ENCODE measurements at regions not wholly inside any gene's neighbourhood (a gene's known extent, or its start where the extent isn't known, plus 50 kb on each side); places are given as distances from the start of the nearest gene placed in this dataset.
"Not testable (repeated sequence)": the region's sequence is repeated elsewhere in the genome, so short reads cannot be mapped to it uniquely, and the experiment has no call there.

DNA sequence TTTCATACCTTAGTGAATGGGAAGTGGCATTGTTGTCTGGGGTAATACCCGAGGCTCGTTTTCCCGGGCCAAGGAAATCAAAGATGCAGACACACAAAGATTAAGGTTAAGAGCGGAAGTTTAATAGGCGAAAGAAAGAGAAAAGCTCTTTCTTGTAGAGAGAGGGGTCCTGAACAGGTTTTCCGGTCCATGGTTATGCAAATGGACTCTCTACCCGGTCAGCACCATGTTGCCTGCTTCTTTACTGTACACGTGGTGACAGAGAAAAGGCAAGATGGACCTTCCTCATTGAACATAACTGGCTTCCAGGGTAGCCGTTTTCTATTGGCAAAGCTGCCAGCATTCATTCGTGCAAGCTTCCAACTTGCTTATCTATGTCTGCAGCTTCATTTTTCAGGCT, 2063.5 kb downstream of the SUCLG1 start:
- intact Hi-C loops (cut with micrococcal nuclease): no loop called here
- H3K27me3 Mint-ChIP-seq: no peaks in the 10 kb centered on the region
- H3K4me3 Mint-ChIP-seq: no peak overlapping the region
- no peak for DNase-seq
- CTCF ChIA-PET: no interaction called here
- no peaks in the 10 kb centered on the region for H3K36me3 Mint-ChIP-seq
- POLR2A ChIA-PET: no interaction called here
- H3K27ac Mint-ChIP-seq: no peak overlapping the region
- H3K4me1 Mint-ChIP-seq (ENCODE audit: low read depth): no peaks in the 10 kb centered on the region
- H3K9me3 Mint-ChIP-seq: peaks cover 13% of the 10 kb centered on the region

DNA sequence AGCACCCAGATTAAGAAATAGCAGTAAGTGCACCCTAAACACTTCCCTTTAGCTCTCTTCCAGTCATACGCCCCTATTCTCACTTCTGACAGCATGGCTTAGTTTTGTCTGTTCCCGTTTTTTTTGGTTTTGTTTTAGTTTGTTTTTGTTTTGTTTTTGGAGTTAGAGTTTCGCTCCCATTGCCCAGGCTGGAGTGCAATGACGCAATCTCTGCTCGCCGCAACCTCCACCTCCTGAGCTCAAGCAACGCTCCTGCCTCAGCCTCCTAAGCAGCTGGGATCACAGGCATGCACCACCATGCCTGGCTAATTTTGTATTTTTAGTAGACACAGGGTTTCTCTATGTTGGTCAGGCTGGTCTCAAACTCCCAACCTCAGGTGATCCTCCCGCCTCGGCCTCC, 2067.7 kb downstream of the SUCLG1 start:
- ChIA-PET POLR2A (no interaction called here), CTCF (no interaction called here)
- intact Hi-C loops (cut with micrococcal nuclease): no loop called here
- H3K27me3 Mint-ChIP-seq: no peaks in the 10 kb centered on the region
- DNase-seq: no peak
- H3K4me3 Mint-ChIP-seq: no peak overlapping the region
- H3K36me3 Mint-ChIP-seq: no peaks in the 10 kb centered on the region
- H3K27ac Mint-ChIP-seq: no peak overlapping the region
- H3K9me3 Mint-ChIP-seq: peaks cover 14% of the 10 kb centered on the region
- no peaks in the 10 kb centered on the region for H3K4me1 Mint-ChIP-seq (ENCODE audit: low read depth)

DNA sequence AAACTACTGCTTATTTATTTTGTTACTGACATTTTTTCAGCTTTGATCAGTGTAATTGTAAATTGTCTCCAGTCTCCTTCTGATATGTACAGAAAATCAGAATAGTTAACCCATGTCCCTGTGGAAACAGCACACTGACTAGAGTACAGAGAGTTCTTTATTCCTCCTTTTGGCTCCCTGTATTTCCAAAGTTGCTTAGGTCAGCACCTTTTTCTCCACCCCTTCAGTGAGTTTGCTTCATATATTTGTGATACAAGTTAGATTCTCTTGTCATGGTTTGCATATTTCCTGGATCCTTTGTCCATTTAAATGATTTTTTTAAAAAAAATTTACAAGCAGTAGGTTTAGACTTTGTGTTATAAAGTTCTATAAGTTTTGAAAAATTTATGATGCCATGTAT, 2051.1 kb upstream of the LRRTM1 start:
- intact Hi-C loops (cut with micrococcal nuclease): no loop called here
- no peaks in the 10 kb centered on the region for H3K27me3 Mint-ChIP-seq
- H3K4me1 Mint-ChIP-seq (ENCODE audit: low read depth): no peaks in the 10 kb centered on the region
- CTCF ChIA-PET: interaction anchor here (0.6 kb wide), 1 partner anchor 1434 kb away, joined by 3 read pairs; no protein-coding TSS in a partner anchor
- POLR2A ChIA-PET: no interaction called here
- no peak overlapping the region for H3K27ac Mint-ChIP-seq
- DNase-seq: no peak
- H3K9me3 Mint-ChIP-seq: peaks cover 17% of the 10 kb centered on the region
- no peak overlapping the region for H3K4me3 Mint-ChIP-seq
- no peaks in the 10 kb centered on the region for H3K36me3 Mint-ChIP-seq

DNA sequence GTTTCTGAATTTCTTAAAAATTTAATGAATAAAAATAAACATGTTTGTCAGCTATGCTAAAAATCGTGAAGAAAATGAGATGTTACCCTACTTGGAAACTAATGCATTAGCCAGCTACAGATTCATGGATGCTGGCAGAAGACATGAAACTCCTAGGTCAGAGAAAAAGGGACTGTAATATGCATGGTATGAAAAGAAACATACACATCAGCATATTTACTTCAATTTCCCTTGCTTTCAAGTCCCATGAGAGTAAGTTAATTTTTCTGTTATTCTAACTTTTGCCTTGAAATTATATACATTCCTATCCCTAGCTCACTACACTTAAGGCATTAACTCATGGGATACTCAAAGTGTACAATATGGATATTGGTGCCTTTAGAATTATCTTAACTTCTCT, 2041.4 kb upstream of the LRRTM1 start:
- POLR2A ChIA-PET: no interaction called here
- Mint-ChIP-seq H3K9me3 (peaks cover 7% of the 10 kb centered on the region), H3K27ac (no peak overlapping the region), H3K4me3 (no peak overlapping the region), H3K4me1 (ENCODE audit: low read depth) (no peaks in the 10 kb centered on the region), H3K36me3 (no peaks in the 10 kb centered on the region), H3K27me3 (no peaks in the 10 kb centered on the region)
- no peak for DNase-seq
- CTCF ChIA-PET: no interaction called here
- intact Hi-C loops (cut with micrococcal nuclease): no loop called here

DNA sequence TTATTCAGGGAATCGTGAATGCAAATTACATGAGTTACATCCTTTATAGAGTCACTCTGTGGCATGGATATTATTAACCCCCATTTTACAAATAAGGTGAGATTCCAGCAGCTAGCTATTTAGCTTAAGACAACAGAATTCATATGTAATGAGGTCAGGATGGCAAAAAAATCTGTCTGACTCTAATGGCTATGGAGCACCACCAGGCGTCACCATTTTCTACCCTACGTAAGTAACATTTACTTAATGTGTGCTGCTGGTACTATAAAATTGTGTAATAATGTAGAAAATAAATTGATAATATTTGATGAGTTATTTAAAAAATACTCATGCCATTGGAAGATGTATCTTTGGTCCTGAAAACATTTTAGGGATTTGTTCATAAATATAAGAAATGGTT, 2040.1 kb upstream of the LRRTM1 start:
- H3K27me3 Mint-ChIP-seq: no peaks in the 10 kb centered on the region
- no peaks in the 10 kb centered on the region for H3K4me1 Mint-ChIP-seq (ENCODE audit: low read depth)
- H3K4me3 Mint-ChIP-seq: no peak overlapping the region
- intact Hi-C loops (cut with micrococcal nuclease): no loop called here
- no peaks in the 10 kb centered on the region for H3K36me3 Mint-ChIP-seq
- peaks cover 4% of the 10 kb centered on the region for H3K9me3 Mint-ChIP-seq
- no peak for DNase-seq
- POLR2A ChIA-PET: no interaction called here
- no peak overlapping the region for H3K27ac Mint-ChIP-seq
- CTCF ChIA-PET: no interaction called here

DNA sequence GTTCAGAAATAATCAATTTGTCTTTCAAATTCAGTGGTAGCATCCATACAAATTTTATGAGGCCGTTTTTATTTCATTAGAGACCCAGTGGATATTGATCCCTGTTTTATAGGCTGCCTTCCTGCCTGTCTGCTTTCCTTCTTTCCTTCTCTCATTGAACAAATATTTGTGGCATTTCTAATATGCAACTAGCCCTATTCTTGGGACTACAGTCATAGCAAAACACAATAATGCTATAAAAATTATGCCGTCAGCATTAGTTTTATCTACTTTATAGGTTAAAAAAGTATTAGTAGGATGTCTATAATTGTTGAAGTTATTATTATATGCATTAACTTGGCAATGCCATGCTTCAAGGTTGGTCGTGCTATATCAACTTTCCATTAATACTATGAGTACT, 2037.8 kb upstream of the LRRTM1 start:
- intact Hi-C loops (cut with micrococcal nuclease): no loop called here
- no peaks in the 10 kb centered on the region for H3K4me1 Mint-ChIP-seq (ENCODE audit: low read depth)
- H3K4me3 Mint-ChIP-seq: no peak overlapping the region
- DNase-seq: no peak
- no peaks in the 10 kb centered on the region for H3K36me3 Mint-ChIP-seq
- POLR2A ChIA-PET: no interaction called here
- H3K27me3 Mint-ChIP-seq: no peaks in the 10 kb centered on the region
- no peak overlapping the region for H3K27ac Mint-ChIP-seq
- H3K9me3 Mint-ChIP-seq: peaks cover 4% of the 10 kb centered on the region
- CTCF ChIA-PET: no interaction called here

DNA sequence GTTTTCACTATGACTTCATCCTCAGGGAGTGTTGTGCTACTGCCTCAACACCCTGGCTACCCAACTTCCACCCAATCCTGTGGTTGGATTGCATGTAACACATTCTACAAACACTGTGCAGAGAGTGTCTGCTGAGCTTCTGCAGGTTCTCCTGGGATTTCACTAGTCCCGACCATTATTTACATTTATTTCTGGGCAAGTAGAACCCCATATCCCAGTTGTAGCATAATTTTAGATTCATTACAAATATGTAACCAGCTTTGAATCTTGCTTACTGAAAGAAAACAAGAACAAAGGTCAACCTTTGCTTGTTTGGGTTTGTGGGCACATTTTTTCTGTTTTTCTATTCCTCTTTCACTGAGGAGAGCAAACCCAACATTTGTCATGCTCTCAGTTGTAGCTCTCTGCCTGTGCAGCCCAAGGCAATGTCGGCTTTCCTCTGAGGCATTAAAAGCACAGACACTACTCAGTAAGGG, 2036.1 kb upstream of the LRRTM1 start:
- ChIA-PET CTCF (no interaction called here), POLR2A (no interaction called here)
- Mint-ChIP-seq H3K4me1 (ENCODE audit: low read depth) (no peaks in the 10 kb centered on the region), H3K9me3 (peaks cover 4% of the 10 kb centered on the region), H3K4me3 (no peak overlapping the region), H3K36me3 (no peaks in the 10 kb centered on the region), H3K27ac (no peak overlapping the region), H3K27me3 (no peaks in the 10 kb centered on the region)
- intact Hi-C loops (cut with micrococcal nuclease): no loop called here
- no peak for DNase-seq

DNA sequence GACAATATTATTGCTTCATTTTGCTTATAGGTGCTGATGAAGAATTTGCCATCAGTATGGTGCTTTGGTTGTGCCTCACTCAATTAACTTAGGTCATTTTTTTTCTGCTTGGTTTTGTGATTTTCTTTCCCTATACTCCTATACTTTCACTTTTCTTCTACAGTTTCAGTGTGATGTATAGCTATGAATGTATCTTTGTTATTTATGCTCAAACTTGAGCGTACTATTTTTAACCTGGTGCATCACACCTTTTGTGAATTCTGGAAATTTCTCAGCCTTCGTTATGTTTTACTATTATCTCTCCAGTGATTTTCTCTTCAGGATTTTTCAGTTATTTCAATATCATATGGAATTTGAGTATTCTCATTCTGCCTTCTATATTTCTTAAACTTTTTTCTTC, 2035.3 kb upstream of the LRRTM1 start:
- DNase-seq: no peak
- ChIA-PET POLR2A (no interaction called here), CTCF (no interaction called here)
- Mint-ChIP-seq H3K4me1 (ENCODE audit: low read depth) (no peaks in the 10 kb centered on the region), H3K36me3 (no peaks in the 10 kb centered on the region), H3K27ac (no peak overlapping the region), H3K4me3 (no peak overlapping the region), H3K9me3 (peaks cover 4% of the 10 kb centered on the region), H3K27me3 (no peaks in the 10 kb centered on the region)
- intact Hi-C loops (cut with micrococcal nuclease): no loop called here

DNA sequence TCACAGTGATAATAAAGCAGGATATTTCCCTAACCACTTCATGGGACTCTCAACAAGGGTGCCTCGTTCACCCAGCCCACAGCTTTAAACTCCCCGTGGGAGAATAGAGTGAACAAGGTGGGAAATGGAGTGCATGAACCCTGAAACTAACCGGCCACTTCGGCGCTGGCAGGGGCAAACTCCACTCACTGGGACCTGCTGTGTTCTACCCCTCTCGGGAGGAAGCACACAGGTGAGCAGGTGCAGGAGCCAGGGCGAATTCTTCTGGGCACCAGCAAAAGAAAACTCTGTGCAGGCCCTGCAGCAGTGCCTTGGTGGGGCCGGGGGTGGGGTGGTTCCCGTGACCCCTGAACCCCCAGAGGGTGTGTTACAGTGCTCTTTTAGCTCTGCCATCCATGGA, 2029.1 kb upstream of the LRRTM1 start:
- H3K9me3 Mint-ChIP-seq: peaks cover 11% of the 10 kb centered on the region
- no peaks in the 10 kb centered on the region for H3K4me1 Mint-ChIP-seq (ENCODE audit: low read depth)
- no peak for DNase-seq
- no peaks in the 10 kb centered on the region for H3K36me3 Mint-ChIP-seq
- no peak overlapping the region for H3K4me3 Mint-ChIP-seq
- intact Hi-C loops (cut with micrococcal nuclease): no loop called here
- H3K27me3 Mint-ChIP-seq: no peaks in the 10 kb centered on the region
- no peak overlapping the region for H3K27ac Mint-ChIP-seq
- ChIA-PET CTCF (no interaction called here), POLR2A (no interaction called here)

DNA sequence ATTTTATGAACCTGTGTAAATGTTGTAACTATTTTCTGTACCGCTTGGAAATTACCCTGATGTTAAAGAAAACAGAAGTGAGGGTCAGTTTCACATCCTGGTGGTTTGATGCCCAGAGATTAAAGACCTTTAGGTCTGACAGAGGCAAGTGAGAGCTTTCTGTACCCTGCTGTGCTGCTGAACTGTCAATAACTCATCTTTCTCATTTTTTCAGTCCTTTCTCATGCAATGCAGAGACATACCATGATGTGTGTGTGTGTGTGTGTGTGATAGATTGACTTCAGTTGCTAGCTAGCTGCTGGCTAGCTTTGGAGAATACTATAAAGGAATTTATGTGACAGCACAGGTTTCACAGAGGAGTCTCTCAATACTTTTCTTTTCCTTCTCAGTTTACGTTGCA, 2025.6 kb upstream of the LRRTM1 start:
- ChIA-PET POLR2A (no interaction called here), CTCF (no interaction called here)
- no peak overlapping the region for H3K27ac Mint-ChIP-seq
- DNase-seq: no peak
- H3K9me3 Mint-ChIP-seq: peaks cover 24% of the 10 kb centered on the region
- H3K27me3 Mint-ChIP-seq: no peaks in the 10 kb centered on the region
- no peaks in the 10 kb centered on the region for H3K4me1 Mint-ChIP-seq (ENCODE audit: low read depth)
- intact Hi-C loops (cut with micrococcal nuclease): no loop called here
- no peak overlapping the region for H3K4me3 Mint-ChIP-seq
- no peaks in the 10 kb centered on the region for H3K36me3 Mint-ChIP-seq

DNA sequence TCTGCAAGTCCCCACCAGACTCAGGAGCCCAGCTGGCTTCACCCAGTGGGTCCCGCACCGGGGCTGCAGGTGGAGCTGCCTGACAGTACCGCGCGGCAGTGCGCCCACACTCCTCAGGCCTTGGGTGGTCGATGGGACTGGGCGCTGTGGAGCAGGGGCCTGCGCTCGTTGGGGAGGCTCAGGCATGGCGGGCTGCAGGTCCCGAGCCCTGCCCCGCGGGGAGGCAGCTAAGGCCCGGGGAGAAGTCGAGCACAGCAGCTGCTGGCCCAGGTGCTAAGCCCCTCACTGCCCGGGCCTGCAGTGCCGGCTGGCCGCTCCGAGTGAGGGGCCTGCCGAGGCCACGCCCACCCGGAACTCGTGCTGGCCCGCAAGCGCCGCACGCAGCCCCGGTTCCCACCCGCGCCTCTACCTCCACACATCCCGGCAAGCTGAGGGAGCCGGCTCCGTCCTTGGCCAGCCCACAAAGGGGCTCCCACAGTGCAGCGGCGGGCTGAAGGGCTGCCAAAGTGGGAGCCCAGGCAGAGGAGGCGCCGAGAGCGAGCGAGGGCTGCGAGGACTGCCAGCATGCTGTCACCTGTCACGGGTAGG, 2021.7 kb upstream of the LRRTM1 start:
- DNase-seq; H3K27me3 Mint-ChIP-seq; H3K27ac Mint-ChIP-seq; CTCF ChIA-PET; H3K36me3 Mint-ChIP-seq; POLR2A ChIA-PET; H3K4me3 Mint-ChIP-seq; H3K4me1 Mint-ChIP-seq (ENCODE audit: low read depth); intact Hi-C loops (cut with micrococcal nuclease): not testable (repeated sequence)
- peaks cover 25% of the 10 kb centered on the region for H3K9me3 Mint-ChIP-seq

DNA sequence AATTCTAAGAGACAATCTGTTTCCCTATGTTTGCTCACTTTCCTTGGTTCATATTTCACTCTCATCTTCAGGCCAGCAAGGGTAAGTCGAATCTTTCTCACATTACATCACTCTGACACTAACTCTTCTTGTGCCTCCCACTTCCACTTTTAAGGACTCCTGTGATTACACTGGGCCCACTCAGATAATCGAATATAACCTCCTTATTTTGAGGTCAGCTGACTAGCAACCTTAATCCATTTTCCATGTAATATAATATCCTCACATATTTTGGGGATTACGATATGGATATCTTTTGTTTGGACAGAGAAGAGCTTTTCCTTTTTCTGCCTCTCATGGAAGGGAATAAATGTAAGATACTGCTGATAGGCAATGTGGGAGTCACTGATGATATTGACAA, 2015.7 kb upstream of the LRRTM1 start:
- Mint-ChIP-seq H3K4me3 (no peak overlapping the region), H3K4me1 (ENCODE audit: low read depth) (no peaks in the 10 kb centered on the region), H3K27ac (no peak overlapping the region), H3K27me3 (no peaks in the 10 kb centered on the region), H3K9me3 (peaks cover 21% of the 10 kb centered on the region), H3K36me3 (no peaks in the 10 kb centered on the region)
- intact Hi-C loops (cut with micrococcal nuclease): no loop called here
- CTCF ChIA-PET: interaction anchor here (0.7 kb wide), 1 partner anchor 471 kb away, joined by 3 read pairs; no protein-coding TSS in a partner anchor
- POLR2A ChIA-PET: no interaction called here
- no peak for DNase-seq

DNA sequence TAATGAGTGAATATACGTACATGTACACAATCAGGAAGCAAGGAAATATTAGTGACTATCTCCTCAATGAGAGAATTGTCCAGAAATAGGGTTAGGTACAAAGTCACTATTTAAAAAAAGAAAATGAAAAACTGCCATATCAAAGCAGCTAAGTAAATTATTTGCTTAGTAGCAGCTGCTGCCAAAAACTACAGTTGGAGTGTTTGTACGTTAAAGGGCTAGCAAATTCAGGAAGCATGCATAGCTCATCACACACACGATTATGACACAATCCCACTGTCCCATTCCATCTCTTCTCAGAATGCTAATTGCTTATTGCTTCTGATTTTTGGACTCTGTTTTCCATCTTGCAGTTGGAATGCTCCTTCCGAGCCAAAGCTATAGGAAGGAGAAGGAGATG, 2012.5 kb upstream of the LRRTM1 start:
- intact Hi-C loops (cut with micrococcal nuclease): no loop called here
- Mint-ChIP-seq H3K4me3 (no peak overlapping the region), H3K9me3 (peaks cover 12% of the 10 kb centered on the region)

DNA sequence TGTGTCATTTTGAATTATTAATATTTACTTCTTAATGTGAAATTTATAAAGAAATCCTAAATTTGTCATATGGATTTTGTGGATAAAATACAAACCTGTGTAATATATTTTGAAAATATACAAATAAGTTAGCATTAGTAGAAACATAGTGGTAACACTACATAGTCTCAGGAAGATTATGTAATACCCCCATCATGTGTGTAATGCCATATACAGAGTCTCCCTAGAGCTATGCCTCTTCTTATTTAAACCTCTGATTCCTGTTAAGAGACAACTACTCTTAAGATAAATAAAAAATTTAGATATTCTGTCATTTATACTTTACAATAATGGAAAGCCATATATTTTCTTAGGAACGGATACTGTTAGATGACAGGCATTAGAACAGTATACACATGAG, 2012.0 kb upstream of the LRRTM1 start:
- ChIA-PET CTCF (no interaction called here), POLR2A (no interaction called here)
- Mint-ChIP-seq H3K9me3 (peaks cover 12% of the 10 kb centered on the region), H3K4me1 (ENCODE audit: low read depth) (no peaks in the 10 kb centered on the region), H3K4me3 (no peak overlapping the region), H3K27ac (no peak overlapping the region), H3K36me3 (no peaks in the 10 kb centered on the region), H3K27me3 (no peaks in the 10 kb centered on the region)
- no peak for DNase-seq
- intact Hi-C loops (cut with micrococcal nuclease): no loop called here

More for the DNA sequence above, 2012.5 kb upstream of the LRRTM1 start:
- Mint-ChIP-seq H3K4me1 (ENCODE audit: low read depth) (no peaks in the 10 kb centered on the region), H3K27ac (no peak overlapping the region), H3K27me3 (no peaks in the 10 kb centered on the region), H3K36me3 (no peaks in the 10 kb centered on the region)
- DNase-seq: no peak
- ChIA-PET CTCF (no interaction called here), POLR2A (no interaction called here)

Data from activated CD4-positive, alpha-beta memory T cell treated with anti-CD3 and anti-CD28 coated beads for 36 hours (primary cell).